ENCODE measurements at regions not wholly inside any gene's neighbourhood (a gene's known extent, or its start where the extent isn't known, plus 50 kb on each side); places are given as distances from the start of the nearest gene placed in this dataset.

GRCh38 chr3:86225461-86225860, 765.5 kb downstream of the VGLL3 start:
- 86% methylated on average over 2 of the region's 3 CpGs for WGBS (ENCODE audit: insufficient coverage, low lambda C conversion rate)
- Histone ChIP-seq H3K4me3 (ENCODE audit: low read length) (no peak overlapping the region), H3K4me1 (ENCODE audit: control insufficient read depth, insufficient read depth, low read length) (no peaks in the 10 kb centered on the region), H3K27me3 (ENCODE audit: control insufficient read depth, insufficient read depth, low read length) (no peaks in the 10 kb centered on the region), H3K36me3 (ENCODE audit: control insufficient read depth, insufficient read depth, low read length) (no peaks in the 10 kb centered on the region), H3K27ac (ENCODE audit: low read length) (no peak overlapping the region), H3K9me3 (ENCODE audit: control insufficient read depth, low read depth, low read length) (no peaks in the 10 kb centered on the region)
- DNase-seq = no peak

DNA sequence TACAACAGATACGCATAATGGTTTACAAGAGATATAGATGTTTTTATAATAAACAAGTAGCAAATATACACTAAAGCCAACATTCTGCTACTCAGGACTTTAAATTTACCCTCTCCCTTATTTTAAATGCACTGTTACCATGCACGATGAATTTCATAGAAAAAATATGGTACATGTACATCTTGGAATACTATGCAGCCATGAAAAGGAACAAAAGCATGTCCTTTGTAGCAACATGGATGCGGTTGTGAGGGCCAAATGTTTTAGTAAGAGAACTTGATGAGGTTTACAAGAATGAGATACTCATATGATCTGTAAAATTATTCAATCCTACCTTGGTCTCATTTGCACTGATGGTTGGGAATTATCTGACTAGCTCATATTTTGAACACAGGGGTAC, 769.3 kb downstream of the VGLL3 start:
- H3K27me3 ChIP-seq (ENCODE audit: control insufficient read depth, insufficient read depth, low read length) = no peaks in the 10 kb centered on the region
- WGBS (ENCODE audit: insufficient coverage, low lambda C conversion rate) = 100% methylated on average over 2 of the region's 3 CpGs
- no peaks in the 10 kb centered on the region for H3K4me1 ChIP-seq (ENCODE audit: control insufficient read depth, insufficient read depth, low read length)
- H3K4me3 ChIP-seq (ENCODE audit: low read length) = no peak overlapping the region
- no peaks in the 10 kb centered on the region for H3K36me3 ChIP-seq (ENCODE audit: control insufficient read depth, insufficient read depth, low read length)
- no peak for DNase-seq
- no peak overlapping the region for H3K27ac ChIP-seq (ENCODE audit: low read length)
- H3K9me3 ChIP-seq (ENCODE audit: control insufficient read depth, low read depth, low read length) = no peaks in the 10 kb centered on the region

DNA sequence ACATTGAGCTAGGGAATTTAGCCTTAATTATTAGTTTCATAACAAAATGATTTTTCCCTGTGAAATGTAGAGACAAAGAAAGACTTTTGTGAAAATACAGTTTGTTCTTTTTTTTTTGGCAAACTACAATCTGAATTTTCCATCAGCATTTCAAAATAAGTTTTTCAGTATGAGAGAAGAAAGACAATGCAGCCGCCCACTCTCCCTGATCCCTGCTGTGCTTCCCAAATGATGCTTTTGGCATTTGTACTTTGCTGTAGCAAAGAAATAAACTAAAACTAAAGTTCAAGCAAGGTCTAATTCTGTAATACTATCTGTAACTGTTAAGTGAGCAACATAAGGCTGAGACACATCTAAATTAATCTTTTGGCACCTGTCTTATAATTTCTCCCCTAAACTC, 782.2 kb downstream of the VGLL3 start:
- DNase-seq = no peak
- no peaks in the 10 kb centered on the region for H3K9me3 ChIP-seq (ENCODE audit: control insufficient read depth, low read depth, low read length)
- H3K4me1 ChIP-seq (ENCODE audit: control insufficient read depth, insufficient read depth, low read length) = no peaks in the 10 kb centered on the region
- no CpG with 5 or more reads among the region's 1 CpG for WGBS (ENCODE audit: insufficient coverage, low lambda C conversion rate)
- H3K4me3 ChIP-seq (ENCODE audit: low read length) = no peak overlapping the region
- H3K27me3 ChIP-seq (ENCODE audit: control insufficient read depth, insufficient read depth, low read length) = no peaks in the 10 kb centered on the region
- H3K27ac ChIP-seq (ENCODE audit: low read length) = no peak overlapping the region
- no peaks in the 10 kb centered on the region for H3K36me3 ChIP-seq (ENCODE audit: control insufficient read depth, insufficient read depth, low read length)

GRCh38 chr3:86182606-86183005, 808.3 kb downstream of the VGLL3 start:
- 86% methylated on average over 1 of the region's 2 CpGs for WGBS (ENCODE audit: insufficient coverage, low lambda C conversion rate)
- no peaks in the 10 kb centered on the region for H3K9me3 ChIP-seq (ENCODE audit: control insufficient read depth, low read depth, low read length)
- H3K27me3 ChIP-seq (ENCODE audit: control insufficient read depth, insufficient read depth, low read length) = no peaks in the 10 kb centered on the region
- no peak overlapping the region for H3K4me3 ChIP-seq (ENCODE audit: low read length)
- H3K36me3 ChIP-seq (ENCODE audit: control insufficient read depth, insufficient read depth, low read length) = no peaks in the 10 kb centered on the region
- DNase-seq = no peak
- H3K27ac ChIP-seq (ENCODE audit: low read length) = no peak overlapping the region
- H3K4me1 ChIP-seq (ENCODE audit: control insufficient read depth, insufficient read depth, low read length) = no peaks in the 10 kb centered on the region

- no CpG with 5 or more reads among the region's 2 CpGs for WGBS (ENCODE audit: insufficient coverage, low lambda C conversion rate)
- no peaks in the 10 kb centered on the region for H3K36me3 ChIP-seq (ENCODE audit: control insufficient read depth, insufficient read depth, low read length)
- no peaks in the 10 kb centered on the region for H3K4me1 ChIP-seq (ENCODE audit: control insufficient read depth, insufficient read depth, low read length)
- no peaks in the 10 kb centered on the region for H3K27me3 ChIP-seq (ENCODE audit: control insufficient read depth, insufficient read depth, low read length)
- H3K9me3 ChIP-seq (ENCODE audit: control insufficient read depth, low read depth, low read length) = no peaks in the 10 kb centered on the region
- no peak overlapping the region for H3K27ac ChIP-seq (ENCODE audit: low read length)
- peak in 1 of 2 donors; percentile 2 for DNase-seq
- no peak overlapping the region for H3K4me3 ChIP-seq (ENCODE audit: low read length)
Observed at GRCh38 chr3:86180696-86181095, 810.3 kb downstream of the VGLL3 start.

DNA sequence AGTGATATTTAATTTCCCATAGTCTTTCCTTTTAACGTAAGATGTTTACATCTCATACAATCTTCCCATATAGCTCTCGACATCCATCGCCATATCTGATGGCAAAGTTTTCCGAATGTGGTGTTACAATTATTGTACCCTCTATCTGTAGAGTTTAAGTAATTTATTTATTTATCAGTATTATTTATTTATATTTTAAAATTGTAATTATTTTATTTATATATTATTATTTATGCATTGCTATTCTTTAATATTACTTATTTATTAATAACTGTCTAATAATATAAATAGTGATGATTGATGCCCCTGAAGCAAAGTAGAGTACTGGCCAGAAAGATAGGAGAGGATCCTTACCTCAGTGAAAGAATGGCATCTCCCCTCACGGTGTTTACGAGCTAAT, 812.9 kb downstream of the VGLL3 start:
- H3K27me3 ChIP-seq (ENCODE audit: control insufficient read depth, insufficient read depth, low read length) = no peaks in the 10 kb centered on the region
- H3K36me3 ChIP-seq (ENCODE audit: control insufficient read depth, insufficient read depth, low read length) = no peaks in the 10 kb centered on the region
- H3K9me3 ChIP-seq (ENCODE audit: control insufficient read depth, low read depth, low read length) = no peaks in the 10 kb centered on the region
- WGBS (ENCODE audit: insufficient coverage, low lambda C conversion rate) = 100% methylated on average over 3 of the region's 6 CpGs
- no peak overlapping the region for H3K4me3 ChIP-seq (ENCODE audit: low read length)
- no peak for DNase-seq
- no peaks in the 10 kb centered on the region for H3K4me1 ChIP-seq (ENCODE audit: control insufficient read depth, insufficient read depth, low read length)
- H3K27ac ChIP-seq (ENCODE audit: low read length) = no peak overlapping the region

GRCh38 chr3:86176445-86176784, 814.5 kb downstream of the VGLL3 start:
- Histone ChIP-seq H3K27me3 (ENCODE audit: control insufficient read depth, insufficient read depth, low read length) (no peaks in the 10 kb centered on the region), H3K4me3 (ENCODE audit: low read length) (no peak overlapping the region), H3K36me3 (ENCODE audit: control insufficient read depth, insufficient read depth, low read length) (no peaks in the 10 kb centered on the region), H3K27ac (ENCODE audit: low read length) (no peak overlapping the region), H3K4me1 (ENCODE audit: control insufficient read depth, insufficient read depth, low read length) (no peaks in the 10 kb centered on the region), H3K9me3 (ENCODE audit: control insufficient read depth, low read depth, low read length) (no peaks in the 10 kb centered on the region)
- 100% methylated on average over 1 of the region's 3 CpGs for WGBS (ENCODE audit: insufficient coverage, low lambda C conversion rate)
- no peak for DNase-seq

- H3K9me3 ChIP-seq (ENCODE audit: control insufficient read depth, low read depth, low read length) = no peaks in the 10 kb centered on the region
- no peaks in the 10 kb centered on the region for H3K36me3 ChIP-seq (ENCODE audit: control insufficient read depth, insufficient read depth, low read length)
- WGBS (ENCODE audit: insufficient coverage, low lambda C conversion rate) = 84% methylated on average over 4 of the region's 7 CpGs
- no peaks in the 10 kb centered on the region for H3K4me1 ChIP-seq (ENCODE audit: control insufficient read depth, insufficient read depth, low read length)
- no peak overlapping the region for H3K4me3 ChIP-seq (ENCODE audit: low read length)
- DNase-seq = no peak
- H3K27ac ChIP-seq (ENCODE audit: low read length) = no peak overlapping the region
- no peaks in the 10 kb centered on the region for H3K27me3 ChIP-seq (ENCODE audit: control insufficient read depth, insufficient read depth, low read length)
Observed at GRCh38 chr3:86175593-86176444, 815.1 kb downstream of the VGLL3 start.

- DNase-seq = no peak
Observed at GRCh38 chr3:86175051-86175536, 815.9 kb downstream of the VGLL3 start.

GRCh38 chr3:86173401-86173800, 817.5 kb downstream of the VGLL3 start:
- 80% methylated on average over 1 of the region's 3 CpGs for whole genome bisulfite sequencing (ENCODE audit: insufficient coverage, low lambda C conversion rate)
- H3K9me3 ChIP-seq (ENCODE audit: control insufficient read depth, low read depth, low read length) = no peaks in the 10 kb centered on the region
- H3K4me3 ChIP-seq (ENCODE audit: low read length) = no peak overlapping the region
- no peak overlapping the region for H3K27ac ChIP-seq (ENCODE audit: low read length)
- no peaks in the 10 kb centered on the region for H3K27me3 ChIP-seq (ENCODE audit: control insufficient read depth, insufficient read depth, low read length)
- no peaks in the 10 kb centered on the region for H3K36me3 ChIP-seq (ENCODE audit: control insufficient read depth, insufficient read depth, low read length)
- DNase-seq = no peak
- H3K4me1 ChIP-seq (ENCODE audit: control insufficient read depth, insufficient read depth, low read length) = no peaks in the 10 kb centered on the region

More at GRCh38 chr3:86175051-86175536, 815.9 kb downstream of the VGLL3 start:
- H3K27me3 ChIP-seq (ENCODE audit: control insufficient read depth, insufficient read depth, low read length) = no peaks in the 10 kb centered on the region
- H3K27ac ChIP-seq (ENCODE audit: low read length) = no peak overlapping the region
- no peaks in the 10 kb centered on the region for H3K36me3 ChIP-seq (ENCODE audit: control insufficient read depth, insufficient read depth, low read length)
- H3K9me3 ChIP-seq (ENCODE audit: control insufficient read depth, low read depth, low read length) = no peaks in the 10 kb centered on the region
- no CpG with 5 or more reads among the region's 3 CpGs for WGBS (ENCODE audit: insufficient coverage, low lambda C conversion rate)
- H3K4me1 ChIP-seq (ENCODE audit: control insufficient read depth, insufficient read depth, low read length) = no peaks in the 10 kb centered on the region
- no peak overlapping the region for H3K4me3 ChIP-seq (ENCODE audit: low read length)

DNA sequence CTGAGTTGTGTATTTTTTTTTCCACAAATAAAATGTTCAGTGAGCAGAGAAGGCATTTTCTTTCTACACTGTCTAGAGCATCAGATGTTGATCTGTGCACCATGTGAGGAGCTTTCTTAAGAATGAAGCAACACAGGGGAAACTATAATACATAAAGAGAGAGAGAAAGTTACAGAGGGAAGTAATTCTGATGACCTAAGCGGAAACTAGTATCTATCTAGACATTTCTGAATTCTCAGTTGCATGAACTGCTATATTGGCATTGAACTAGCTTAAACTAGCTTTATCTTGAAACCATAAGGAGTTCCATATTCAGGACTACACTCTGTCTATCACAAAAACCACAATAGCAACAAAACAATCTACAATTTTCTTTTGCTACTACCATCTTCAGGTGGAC, 822.4 kb downstream of the VGLL3 start:
- Histone ChIP-seq H3K4me1 (ENCODE audit: control insufficient read depth, insufficient read depth, low read length) (no peaks in the 10 kb centered on the region), H3K36me3 (ENCODE audit: control insufficient read depth, insufficient read depth, low read length) (no peaks in the 10 kb centered on the region), H3K27ac (ENCODE audit: low read length) (no peak overlapping the region), H3K4me3 (ENCODE audit: low read length) (no peak overlapping the region), H3K9me3 (ENCODE audit: control insufficient read depth, low read depth, low read length) (no peaks in the 10 kb centered on the region), H3K27me3 (ENCODE audit: control insufficient read depth, insufficient read depth, low read length) (no peaks in the 10 kb centered on the region)
- WGBS (ENCODE audit: insufficient coverage, low lambda C conversion rate) = no CpG with 5 or more reads among the region's 1 CpG
- DNase-seq = no peak
